Lower leg skin (tissue), 4 donors: ENCODE measurements at regions not wholly inside any gene's neighbourhood (a gene's known extent, or its start where the extent isn't known, plus 50 kb on each side); places are given as distances from the start of the nearest gene placed in this dataset.
"Not testable (repeated sequence)": the region's sequence is repeated elsewhere in the genome, so short reads cannot be mapped to it uniquely, and the experiment has no call there.

Source experiments
- DNase-seq, 2 donors: peaks; one replicate each; pipeline ENCODE4 v3.0.0-alpha.2; 2019; ENCODE audit warnings: low spot score in 2 of 2
- H3K4me3 ChIP-seq: fragments of 200-600 bp; sonication (generic); 2 replicates; pipeline ENCODE4 v1.5.1; 2017; ENCODE audit warnings: mild to moderate bottlenecking, low read depth; ENCODE audit not compliant: poor library complexity, severe bottlenecking
- POLR2A ChIP-seq, 2 donors: fragments of 450-650 bp; IDR thresholded peaks; one replicate each; pipeline ENCODE4 v1.6.1; 2016 to 2017; ENCODE audit warnings: antibody characterized with exemption in 2 of 2, mild to moderate bottlenecking in 1 of 2, moderate library complexity in 1 of 2
- WGBS, 2 donors: methylation state at CpG; one replicate each; pipeline ENCODE4 v1.1.5; 2018; 5-methylcytosine and 5-hydroxymethylcytosine counted together
- intact Hi-C: fragments of 100-400 bp; cut with DNase I; formaldehyde crosslinking; loops from one replicate; pipeline ENCODE4 v1.15.0; 2023; ENCODE audit warnings: low total_unique reads
- TF ChIP-seq, protein P1 (sequence below), 3 donors: fragments of 450-650 bp; IDR thresholded peaks; one replicate each; pipeline ENCODE4 v1.5.1; 2016; ENCODE audit warnings: antibody characterized with exemption in 3 of 3, mild to moderate bottlenecking in 3 of 3, moderate library complexity in 2 of 3

- intact Hi-C loops: no loop called here
- no peak for DNase-seq
- no peak for TF ChIP-seq POLR2A (IDR thresholded peaks at IDR 0.05)
- TF ChIP-seq, protein P1, sequence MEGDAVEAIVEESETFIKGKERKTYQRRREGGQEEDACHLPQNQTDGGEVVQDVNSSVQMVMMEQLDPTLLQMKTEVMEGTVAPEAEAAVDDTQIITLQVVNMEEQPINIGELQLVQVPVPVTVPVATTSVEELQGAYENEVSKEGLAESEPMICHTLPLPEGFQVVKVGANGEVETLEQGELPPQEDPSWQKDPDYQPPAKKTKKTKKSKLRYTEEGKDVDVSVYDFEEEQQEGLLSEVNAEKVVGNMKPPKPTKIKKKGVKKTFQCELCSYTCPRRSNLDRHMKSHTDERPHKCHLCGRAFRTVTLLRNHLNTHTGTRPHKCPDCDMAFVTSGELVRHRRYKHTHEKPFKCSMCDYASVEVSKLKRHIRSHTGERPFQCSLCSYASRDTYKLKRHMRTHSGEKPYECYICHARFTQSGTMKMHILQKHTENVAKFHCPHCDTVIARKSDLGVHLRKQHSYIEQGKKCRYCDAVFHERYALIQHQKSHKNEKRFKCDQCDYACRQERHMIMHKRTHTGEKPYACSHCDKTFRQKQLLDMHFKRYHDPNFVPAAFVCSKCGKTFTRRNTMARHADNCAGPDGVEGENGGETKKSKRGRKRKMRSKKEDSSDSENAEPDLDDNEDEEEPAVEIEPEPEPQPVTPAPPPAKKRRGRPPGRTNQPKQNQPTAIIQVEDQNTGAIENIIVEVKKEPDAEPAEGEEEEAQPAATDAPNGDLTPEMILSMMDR (IDR thresholded peaks at IDR 0.05): no peak
- H3K4me3 ChIP-seq: no peak overlapping the region
Observed at GRCh38 chr1:111063595-111063994, 76.3 kb downstream of the DRAM2 start.

DNA sequence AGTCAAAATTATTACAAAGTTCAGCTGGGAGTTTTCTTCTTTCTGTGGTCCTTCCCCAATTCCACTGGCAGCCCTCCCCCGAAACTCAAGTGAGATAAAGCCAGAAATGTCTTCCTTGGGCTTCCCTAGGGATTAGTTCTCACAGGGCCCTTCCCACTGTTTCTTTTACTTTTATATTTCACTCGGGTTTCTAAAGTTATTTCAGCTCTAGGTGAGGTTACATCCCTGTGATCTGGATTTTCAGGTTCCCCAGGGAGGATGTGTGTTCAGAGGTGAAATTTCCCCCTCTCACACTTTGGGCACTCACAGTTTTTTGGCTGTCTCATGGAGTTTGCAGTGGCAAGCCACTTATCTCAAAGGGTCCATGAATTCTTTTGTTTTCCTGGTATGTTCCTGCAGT lies 77.3 kb downstream of the DRAM2 start:
- no peak overlapping the region for H3K4me3 ChIP-seq
- intact Hi-C loops: no loop called here
- WGBS, 2 donors: 62 to 65% methylated on average over 2 of the region's 2 CpGs
- DNase-seq: no peak
- TF ChIP-seq, protein P1 (IDR thresholded peaks at IDR 0.05): no peak
- no peak for TF ChIP-seq POLR2A (IDR thresholded peaks at IDR 0.05)

DNA sequence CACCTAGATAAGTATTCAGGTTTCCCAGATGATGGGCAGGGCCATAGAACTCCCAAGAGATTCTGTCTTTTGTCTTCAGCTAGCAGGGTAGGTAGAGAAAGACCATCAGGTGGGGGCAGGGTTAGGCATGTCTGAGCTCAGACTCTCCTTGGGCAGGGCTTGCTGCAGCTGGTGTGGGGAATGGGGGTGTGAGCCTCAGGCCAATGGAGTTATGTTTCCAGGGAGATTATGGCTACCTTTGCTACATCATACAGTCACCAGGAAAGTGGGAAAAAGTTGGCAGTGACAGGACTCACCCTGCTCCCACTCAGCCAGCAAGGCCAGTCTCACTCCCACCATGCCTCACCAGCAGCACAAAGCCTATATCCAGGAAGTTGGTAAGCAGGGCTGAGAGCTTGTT lies 77.8 kb downstream of the DRAM2 start:
- H3K4me3 ChIP-seq: no peak overlapping the region
- intact Hi-C loops: no loop called here
- no peak for DNase-seq
- no peak for TF ChIP-seq POLR2A (IDR thresholded peaks at IDR 0.05)
- TF ChIP-seq, protein P1 (IDR thresholded peaks at IDR 0.05): no peak

GRCh38 chr1:111054656-111055055 lies 85.2 kb downstream of the DRAM2 start:
- 92 to 98% methylated on average over 2 of the region's 2 CpGs for WGBS, 2 donors
- intact Hi-C loops: no loop called here
- H3K4me3 ChIP-seq: no peak overlapping the region
- no peak for DNase-seq
- TF ChIP-seq, protein P1 (IDR thresholded peaks at IDR 0.05): no peak
- TF ChIP-seq POLR2A (IDR thresholded peaks at IDR 0.05): no peak

DNA sequence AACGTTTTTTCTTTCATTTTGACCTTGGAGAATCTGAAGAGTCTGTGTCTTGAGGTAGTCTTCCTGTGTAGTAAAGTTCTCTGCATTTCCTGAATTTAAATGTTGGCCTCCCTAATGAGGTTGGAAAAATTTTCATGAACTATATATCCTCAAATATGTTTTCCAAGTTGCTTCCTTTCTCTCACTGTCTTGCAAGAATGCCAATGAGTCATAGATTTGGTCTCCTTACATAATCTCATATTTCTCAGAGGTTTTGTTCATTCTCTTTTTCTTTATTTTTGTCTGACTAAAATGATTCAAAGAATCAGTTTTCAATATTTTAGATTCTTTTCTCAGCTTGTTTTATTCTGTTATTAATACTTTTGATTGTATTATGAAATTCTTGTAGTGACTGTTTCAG lies 87.6 kb downstream of the DRAM2 start:
- no peak for TF ChIP-seq POLR2A (IDR thresholded peaks at IDR 0.05)
- TF ChIP-seq, protein P1 (IDR thresholded peaks at IDR 0.05): no peak
- no peak for DNase-seq
- 13 to 21% methylated on average over 1 of the region's 1 CpG for WGBS, 2 donors
- no peak overlapping the region for H3K4me3 ChIP-seq
- intact Hi-C loops: no loop called here

- intact Hi-C loops: not testable (repeated sequence)
Observed at GRCh38 chr1:111048253-111048652, 84.5 kb upstream of the LRIF1 start.

More at GRCh38 chr1:111048253-111048652, 84.5 kb upstream of the LRIF1 start:
- DNase-seq, H3K4me3 ChIP-seq: not testable (repeated sequence)
- 90 to 93% methylated on average over 1 of the region's 1 CpG for WGBS, 2 donors
